ENCODE measurements at regions not wholly inside any gene's neighbourhood (a gene's known extent, or its start where the extent isn't known, plus 50 kb on each side); places are given as distances from the start of the nearest gene placed in this dataset.

DNA sequence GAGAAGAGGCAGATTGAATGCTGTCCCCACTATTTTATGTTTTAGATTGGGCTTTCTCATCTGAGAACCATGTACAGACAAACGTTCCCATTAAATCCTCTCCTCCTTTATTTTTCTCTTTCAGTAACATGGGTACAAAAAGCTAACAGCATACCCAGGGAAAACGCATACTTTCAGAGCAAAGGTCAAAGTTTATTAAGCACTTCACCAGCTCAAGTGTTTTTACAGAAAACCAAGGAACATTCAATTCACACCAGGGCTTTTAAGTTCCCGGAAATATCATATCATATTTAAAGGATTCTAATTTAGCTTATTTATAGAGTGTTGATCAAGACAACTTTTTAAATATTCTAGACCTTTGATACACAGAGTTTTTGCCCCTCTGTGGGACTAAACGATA is 271.5 kb upstream of the C1orf87 start:
- POLR2A ChIA-PET, result no interaction called here
- CTCF ChIA-PET, result no interaction called here

DNA sequence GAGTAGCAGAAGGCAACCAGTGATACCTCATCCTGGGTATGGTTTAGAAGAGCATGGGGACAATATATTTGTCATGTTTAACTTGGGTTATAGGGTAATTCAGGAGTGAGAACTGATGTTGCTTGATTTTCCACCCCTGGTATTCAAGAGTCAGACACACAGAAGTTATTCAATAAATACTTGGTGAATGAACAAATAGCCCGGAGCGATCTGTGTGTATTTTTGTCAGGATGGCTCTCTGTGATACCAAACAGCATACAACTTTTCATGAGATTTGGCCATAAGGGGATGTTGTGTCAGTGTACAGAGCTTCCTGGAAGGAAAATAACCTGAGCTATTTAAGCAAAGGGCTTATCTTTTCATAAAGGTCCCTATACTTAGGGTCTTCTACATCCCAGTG is 270.2 kb upstream of the C1orf87 start:
- ChIA-PET POLR2A (no interaction called here), CTCF (no interaction called here)

DNA sequence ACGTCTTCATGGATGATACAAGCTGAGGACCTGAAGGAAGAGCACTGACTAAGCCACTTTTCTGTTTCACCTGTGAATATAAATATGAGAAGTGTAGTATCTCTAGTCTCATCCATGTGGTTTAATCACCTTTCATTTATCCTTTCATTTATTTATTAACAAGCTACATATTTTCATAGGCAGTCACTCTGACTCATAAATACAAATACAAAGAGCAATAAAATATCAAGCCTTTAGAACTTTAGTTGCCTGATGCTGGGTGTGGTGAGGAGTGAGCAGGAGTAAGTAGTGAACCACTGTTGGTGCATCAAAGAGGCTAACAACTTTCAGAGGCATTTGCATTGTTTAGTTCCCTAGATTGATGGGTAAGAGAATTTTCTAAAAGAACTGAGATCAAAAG is 269.0 kb upstream of the C1orf87 start:
- ChIA-PET CTCF (no interaction called here), POLR2A (no interaction called here)

DNA sequence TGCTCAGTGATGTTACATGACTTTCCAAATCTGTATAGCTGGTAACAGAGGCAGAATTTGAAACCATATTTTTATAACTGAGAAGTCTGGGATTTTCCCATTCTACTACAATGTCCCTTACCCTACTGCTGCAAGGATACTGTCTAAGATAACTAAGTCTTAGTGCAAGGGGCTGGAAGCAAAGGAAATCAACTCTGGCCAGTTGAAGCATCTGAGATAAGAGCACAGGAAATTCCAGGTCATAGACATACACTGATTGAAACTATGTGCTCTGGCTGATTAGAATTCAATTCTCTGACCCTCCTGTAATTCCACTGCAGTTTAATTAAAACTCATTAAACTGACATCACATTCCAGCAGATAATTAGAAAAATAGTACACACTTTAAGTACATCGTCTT is 267.7 kb upstream of the C1orf87 start:
- ChIA-PET CTCF (no interaction called here), POLR2A (no interaction called here)

DNA sequence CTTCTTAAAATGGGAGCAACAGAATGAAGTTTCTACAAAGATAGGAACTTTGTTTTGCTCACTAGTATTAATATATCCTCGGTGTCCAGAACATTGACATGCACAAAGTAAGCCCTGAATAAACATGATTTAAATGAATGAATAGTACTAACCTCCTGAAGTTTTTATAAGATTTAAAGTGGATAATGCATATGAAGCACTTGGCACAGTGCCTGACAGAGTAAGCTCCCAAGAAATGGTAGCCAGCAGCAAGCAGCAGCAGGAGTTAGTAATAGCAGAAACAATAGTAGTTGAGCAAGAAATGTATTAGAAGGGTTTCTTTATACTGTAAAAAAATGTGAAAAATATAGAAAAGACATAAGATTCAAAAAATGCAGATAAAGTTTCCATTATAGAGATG is 258.1 kb upstream of the C1orf87 start:
- ChIA-PET POLR2A (no interaction called here), CTCF (no interaction called here)

DNA sequence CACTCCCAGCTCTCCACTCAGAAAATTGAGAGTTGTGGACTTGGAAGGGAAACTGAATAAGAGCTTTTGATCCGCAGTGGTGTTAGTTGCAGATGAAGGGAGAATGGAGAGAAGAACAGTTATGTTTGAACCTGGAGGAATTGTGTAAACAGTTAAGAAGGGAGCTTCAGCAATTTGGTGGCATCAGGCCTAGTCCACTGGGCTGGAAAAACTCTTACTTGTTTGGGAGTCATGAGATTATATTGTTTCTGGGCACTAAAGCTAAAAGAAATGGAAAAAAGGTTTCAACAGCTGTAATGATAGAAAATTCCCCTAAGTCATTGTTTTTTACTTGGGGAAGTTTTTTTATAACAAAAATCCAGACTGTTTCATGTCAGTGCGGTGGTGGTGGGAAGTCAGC is 256.1 kb upstream of the C1orf87 start:
- POLR2A ChIA-PET, result no interaction called here
- CTCF ChIA-PET, result no interaction called here

DNA sequence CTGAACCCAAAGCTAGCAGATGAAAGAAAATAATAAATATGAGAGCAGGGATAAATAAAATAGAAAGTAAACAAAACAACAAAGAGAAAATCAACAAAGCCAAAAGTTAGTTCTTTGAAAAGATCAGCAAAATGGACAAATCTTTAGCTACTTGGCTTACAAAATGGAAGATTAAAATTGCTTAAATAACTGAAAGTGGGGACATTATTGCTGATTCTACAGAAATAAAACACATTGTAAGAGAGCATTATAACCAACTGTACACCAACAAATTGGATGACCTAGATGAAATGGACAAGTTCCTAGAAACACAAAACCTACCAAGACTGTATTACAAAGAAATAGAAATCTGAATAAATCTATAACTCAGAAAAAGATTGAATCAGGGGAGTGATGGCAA is 238.3 kb upstream of the C1orf87 start:
- ChIA-PET POLR2A (no interaction called here), CTCF (no interaction called here)

DNA sequence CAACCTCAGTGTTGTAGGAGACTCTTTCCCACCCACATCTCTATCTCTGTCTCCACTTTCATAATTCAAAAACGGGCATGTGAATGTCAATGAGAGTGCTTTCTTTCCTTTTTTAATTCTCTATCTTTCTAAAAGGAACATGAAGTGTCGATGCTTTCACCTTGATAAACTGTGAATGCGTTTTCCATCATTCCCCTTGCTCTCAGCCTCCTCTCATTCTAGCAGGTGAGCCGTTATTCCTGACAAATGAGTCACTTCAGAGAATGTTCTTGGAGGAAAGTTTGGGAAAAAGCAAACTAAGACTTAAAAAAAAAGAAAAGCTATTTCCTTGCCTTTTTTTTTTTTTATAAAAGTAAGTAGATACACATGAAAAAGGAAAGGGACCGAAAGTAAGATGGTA is 226.0 kb upstream of the C1orf87 start:
- ChIA-PET POLR2A (no interaction called here), CTCF (no interaction called here)

DNA sequence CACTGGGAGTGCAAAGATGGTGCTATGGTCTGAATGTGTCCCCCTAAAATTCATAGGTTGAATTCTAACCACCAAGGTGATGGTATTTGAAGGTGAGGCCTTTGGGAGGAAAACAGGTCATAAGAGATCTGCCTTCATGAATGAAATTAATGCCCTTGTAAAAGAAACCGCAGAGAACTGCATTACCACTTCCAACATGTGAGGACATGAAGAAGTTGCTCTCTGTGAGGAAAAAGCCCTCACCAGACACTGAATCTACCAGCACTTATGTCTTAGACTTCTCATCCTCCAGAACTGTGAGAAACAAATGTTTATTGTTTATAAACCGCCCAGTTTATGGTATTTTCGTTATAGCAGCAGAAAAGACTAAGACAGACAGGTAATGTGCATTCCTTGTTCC is 224.7 kb upstream of the C1orf87 start:
- ChIA-PET POLR2A (no interaction called here), CTCF (no interaction called here)

DNA sequence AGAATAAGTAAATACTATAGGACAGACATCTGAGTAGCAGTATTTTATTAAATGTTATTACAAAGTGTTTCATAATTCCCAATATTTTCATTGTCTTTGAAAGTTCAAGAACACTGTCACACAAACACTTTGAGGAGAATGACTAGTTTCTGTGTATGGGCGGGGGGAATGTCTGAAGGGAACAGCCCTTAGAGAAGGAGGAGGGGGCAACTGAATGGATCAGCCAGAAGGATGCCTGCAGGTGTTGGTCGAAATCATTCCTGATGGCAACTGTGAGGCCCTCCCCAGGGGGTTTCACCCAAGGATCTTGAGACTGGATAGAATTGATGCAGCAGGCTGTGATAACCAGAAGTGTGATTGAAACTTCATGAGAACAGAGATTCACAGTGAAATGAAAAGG is 223.2 kb upstream of the C1orf87 start:
- CTCF ChIA-PET, result no interaction called here
- POLR2A ChIA-PET, result no interaction called here

DNA sequence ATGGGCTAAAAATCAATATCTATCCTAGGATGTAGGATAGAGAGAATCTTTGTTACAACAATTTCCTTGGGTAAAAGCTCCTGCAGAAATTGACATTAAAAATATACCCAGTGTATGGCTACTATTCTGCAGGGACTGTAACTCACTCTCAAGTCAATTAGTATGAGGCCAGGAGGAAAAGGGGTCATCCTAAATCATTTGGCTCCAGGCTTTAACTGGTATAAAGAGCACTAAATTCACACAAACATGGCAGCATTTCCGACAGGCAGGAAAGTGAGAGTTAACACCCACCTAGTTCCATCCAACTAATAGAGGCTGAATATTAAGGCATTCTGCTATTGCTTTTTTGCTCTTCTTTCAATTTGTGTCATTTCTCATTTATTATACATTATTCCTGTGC is 218.6 kb upstream of the C1orf87 start:
- ChIA-PET POLR2A (no interaction called here), CTCF (no interaction called here)

DNA sequence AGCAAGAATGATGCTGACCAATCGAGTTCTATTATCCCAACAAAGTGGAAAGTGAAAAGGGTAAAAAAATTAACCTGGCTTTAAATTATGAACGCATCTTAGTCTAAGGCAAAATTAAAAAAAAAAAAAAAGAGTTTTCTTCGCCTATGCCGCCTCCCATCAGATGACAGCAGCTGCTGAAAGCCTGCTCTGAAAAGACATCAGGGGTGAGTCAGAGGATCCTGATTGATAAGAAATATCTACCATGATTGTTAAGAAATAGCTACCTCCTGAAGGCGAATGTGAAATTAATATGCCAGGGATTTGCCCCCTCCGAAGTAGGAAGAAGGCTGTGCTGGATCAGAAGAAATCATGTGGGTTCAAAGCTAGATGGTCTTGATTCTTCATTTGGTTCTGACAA is 216.8 kb upstream of the C1orf87 start:
- ChIA-PET POLR2A (no interaction called here), CTCF (no interaction called here)

DNA sequence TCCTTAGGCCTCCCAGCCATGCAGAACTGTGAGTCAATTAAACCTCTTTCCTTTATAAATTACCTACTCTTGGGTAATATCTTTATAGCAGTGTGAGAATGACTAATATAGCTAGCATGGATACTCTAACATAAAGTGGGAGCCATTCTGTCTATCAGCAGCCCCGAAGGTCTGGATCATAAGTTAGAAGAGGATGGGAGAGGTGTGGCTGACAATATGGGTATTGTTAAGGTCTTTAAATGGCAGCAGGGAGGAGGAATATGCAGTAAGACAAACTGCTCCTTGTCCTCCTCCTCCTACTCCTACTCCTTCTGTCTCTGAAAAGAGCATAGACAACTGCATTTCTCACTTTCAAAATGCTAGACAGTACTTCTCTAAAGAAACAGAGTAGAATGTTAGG is 214.0 kb upstream of the C1orf87 start:
- ChIA-PET POLR2A (no interaction called here), CTCF (no interaction called here)

DNA sequence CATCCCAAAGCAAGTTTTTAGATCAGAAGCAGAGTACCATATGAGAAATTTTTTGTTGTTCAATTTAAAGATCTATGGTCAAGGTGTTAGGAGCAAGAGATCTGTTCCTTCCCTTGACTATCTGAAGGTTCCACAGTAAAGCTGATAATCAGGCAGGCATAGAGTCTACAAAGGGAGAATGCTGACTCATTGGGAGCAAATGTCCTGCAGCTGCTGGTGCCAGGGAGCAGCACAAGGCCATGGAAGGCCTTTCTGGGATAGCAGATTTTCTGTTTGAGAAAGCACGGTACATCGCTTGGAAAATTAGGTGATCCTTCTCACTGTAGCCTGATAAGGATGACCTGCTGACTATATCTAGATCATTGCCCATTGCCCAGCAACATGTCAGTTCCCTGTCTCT is 210.1 kb upstream of the C1orf87 start:
- ChIA-PET POLR2A (no interaction called here), CTCF (no interaction called here)

DNA sequence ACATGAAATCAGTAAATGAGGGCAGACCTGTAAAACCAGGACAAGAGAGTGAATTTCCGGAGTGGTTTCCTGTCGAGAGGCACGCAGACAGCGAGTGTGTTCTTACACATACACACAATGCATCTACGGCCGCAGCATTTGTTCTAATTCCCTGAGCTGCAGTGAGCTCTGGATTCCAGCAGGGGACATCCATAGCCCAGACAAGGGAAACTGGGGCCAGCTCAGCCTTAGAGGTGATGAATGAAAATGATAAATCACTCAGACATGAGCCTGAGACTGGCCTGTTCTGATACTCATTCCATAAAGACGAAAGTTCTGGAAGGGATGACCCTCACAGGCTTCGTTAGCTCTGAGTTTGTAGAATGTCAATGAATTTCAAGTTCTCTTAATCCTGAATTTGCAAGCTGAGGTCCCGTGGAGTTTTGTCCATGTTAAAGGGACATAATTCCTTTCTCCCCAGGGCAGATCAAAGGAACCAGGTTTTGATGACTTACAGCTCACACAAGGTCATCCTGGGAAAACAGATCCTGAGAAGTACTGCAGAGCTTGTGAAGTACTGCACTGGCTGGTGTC is 207.9 kb upstream of the C1orf87 start:
- POLR2A ChIA-PET, result no interaction called here
- CTCF ChIA-PET, result no interaction called here

DNA sequence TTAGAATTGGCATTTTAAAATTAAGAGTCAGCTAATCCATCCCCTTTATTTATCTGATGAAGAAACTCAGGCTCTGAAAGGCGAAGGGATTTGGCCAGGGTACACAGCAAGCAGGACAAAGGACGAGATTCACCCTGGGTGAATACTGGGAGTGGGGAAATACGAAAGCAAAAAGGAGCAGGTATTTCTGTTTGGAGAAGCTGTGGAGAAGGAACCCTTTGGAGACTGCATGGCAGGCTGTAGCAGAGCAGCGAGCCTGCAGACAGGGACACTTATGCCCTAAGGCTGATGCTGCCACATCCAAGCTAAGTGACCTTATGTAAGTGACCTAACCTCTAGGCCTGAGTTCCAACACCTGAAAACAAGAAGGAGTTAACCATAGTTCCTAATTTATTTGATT is 207.2 kb upstream of the C1orf87 start:
- CTCF ChIA-PET, result no interaction called here
- POLR2A ChIA-PET, result no interaction called here

DNA sequence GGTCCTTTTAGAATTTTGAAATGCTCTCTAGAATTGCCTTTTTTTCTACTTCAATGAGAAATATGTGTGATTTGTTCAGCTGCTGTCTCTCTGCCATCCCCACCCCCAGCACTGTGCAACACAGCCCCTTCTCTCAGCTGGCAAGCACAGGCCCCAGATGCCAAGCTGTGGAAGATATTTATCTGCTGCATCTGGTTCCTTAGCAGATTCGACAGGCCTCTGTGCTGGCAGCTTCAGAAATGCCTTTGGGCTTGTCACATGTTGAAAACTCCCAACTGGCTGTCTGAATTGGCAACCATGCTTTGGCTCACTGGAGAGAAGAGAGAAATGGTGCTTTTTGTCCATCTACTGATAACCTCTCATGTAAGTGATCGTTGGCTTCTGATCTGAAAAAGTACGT is 206.7 kb upstream of the C1orf87 start:
- POLR2A ChIA-PET, result no interaction called here
- CTCF ChIA-PET, result no interaction called here

DNA sequence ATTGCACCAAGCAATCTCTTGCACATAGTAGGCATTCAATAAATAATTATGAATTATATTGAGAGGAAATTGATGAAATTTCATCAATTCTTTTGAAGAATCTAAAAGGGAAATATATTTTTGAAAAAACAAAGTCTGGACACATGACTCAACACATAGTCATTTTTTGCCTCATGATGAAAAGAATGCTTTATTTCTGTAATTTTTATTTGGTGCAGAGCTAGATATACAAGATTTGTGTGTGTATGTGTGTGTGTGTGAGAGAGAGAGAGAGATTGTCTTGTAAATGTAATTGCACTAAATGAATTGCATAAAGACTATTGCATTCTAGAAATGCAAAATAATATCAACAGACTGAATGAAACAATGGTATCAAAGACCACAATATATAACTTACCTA is 206.2 kb upstream of the C1orf87 start:
- ChIA-PET CTCF (no interaction called here), POLR2A (no interaction called here)

DNA sequence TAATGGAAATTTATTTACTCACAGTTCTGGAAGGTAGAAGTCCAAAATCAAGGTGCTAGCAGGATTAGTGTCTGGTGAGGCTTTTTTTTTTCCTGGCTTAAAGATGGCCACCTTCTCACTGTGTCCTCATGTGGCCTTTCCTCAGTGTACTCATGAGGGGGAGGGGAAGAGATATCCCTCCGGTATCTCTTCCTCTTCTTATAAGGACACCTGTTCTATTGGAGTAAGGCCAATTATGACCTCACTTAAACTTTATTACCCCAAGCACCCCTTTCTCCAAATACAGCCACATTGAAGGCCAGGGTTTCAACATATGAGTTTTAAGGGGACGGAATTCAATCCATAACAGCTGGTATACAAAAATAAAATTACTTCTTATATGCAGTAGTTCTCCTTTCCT is 203.7 kb upstream of the C1orf87 start:
- ChIA-PET POLR2A (no interaction called here), CTCF (no interaction called here)

DNA sequence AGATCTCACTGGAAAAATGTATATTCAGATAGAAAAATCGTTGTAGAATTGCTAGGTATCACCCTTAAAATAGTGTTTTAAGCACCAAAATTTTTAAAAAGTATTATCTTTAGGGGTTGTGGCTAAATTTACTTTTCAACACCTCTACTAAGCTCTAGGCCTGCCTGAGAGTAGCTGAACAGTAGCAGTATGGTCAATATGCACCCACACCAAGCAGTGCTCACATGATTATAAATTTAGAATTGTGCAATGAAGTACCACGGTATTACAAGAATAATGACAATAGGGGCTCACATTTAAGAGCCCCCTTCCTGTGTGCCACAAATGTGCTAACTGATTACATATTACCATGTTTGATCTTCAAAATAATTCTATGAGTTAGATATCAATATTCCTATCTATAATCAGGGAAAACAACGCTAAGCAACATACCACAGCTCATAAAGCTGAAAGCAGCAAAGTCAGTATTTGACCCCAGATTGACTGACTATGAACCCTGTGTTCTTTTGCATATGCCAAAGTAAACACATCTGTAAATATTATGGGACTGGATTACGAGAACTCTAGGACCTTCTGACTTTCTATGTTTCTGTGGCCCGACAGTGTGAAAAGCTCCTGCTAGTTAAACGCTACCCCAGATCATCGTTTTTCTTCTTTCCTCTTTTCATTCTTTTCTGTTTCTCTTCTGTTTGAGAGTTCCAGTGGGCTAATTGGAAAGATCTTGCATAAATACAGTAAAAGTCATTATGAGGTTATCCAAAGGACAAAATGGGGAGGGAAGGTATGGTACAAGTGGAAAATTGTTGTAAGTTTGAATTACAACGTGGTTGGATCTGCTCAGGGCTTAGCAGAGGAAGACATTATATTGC is 201.1 kb upstream of the C1orf87 start:
- CTCF ChIA-PET, result no interaction called here

DNA sequence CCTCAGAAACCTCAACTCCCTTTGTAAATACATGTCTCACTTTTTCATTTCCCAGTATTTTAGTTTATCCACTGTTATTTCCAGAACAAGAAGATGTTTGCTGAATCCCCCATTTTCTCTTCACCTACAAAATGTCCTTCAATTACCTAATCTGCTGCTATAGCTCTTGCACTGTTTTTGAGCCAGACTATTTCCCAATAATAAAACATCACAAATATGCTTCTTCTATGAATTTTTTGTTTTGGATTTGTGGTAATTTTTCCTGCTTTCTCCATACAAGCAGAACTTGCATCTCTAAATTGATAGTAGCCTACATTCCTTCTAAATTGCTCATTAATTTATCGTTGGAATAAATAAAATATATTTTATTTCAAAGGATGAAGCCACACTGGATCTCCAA is 199.6 kb upstream of the C1orf87 start:
- CTCF ChIA-PET, result no interaction called here
- POLR2A ChIA-PET, result no interaction called here

More for the DNA sequence above, 201.1 kb upstream of the C1orf87 start:
- POLR2A ChIA-PET, result no interaction called here

DNA sequence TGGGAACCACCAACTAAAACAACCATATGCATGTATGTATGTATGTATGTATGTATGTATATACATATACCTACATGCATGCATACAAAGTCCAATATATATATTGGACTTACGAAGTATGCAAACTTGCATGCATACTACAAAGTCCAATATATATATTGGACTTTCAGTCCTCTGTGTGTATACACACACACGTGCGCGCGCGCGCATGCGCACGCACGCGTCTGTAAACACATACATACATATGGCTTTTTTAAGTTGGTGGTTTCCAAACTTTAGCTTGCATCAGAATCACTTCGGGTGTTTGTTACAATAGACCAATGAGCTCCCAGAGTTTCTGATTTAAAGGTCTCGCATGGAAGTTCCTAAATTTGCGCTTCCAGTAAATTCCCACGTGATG is 197.5 kb upstream of the C1orf87 start:
- ChIA-PET POLR2A (no interaction called here), CTCF (no interaction called here)

DNA sequence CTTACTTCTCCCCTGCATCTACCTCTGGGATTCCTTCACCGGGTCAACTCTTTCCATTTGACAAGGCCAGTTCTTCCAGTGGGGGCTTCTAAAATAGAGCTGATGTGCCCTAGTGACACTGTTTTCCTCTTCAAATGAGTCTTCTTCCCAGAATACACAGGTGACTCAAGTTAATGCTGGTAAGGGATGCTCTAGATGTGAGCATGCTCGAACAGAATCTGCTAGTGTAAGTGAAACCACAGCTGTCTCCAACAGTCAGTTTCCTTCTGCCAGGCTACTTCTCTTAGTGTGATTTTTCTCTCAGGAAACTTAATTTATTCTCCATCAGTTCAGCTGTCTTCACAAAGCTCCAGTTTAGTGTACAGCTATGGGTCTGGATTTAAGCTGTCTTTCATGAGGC is 194.9 kb upstream of the C1orf87 start:
- POLR2A ChIA-PET, result no interaction called here
- CTCF ChIA-PET, result no interaction called here
